NCI-H1048 (cell line): ENCODE measurements at regions not wholly inside any gene's neighbourhood (a gene's known extent, or its start where the extent isn't known, plus 50 kb on each side); places are given as distances from the start of the nearest gene placed in this dataset.
A peak's percentile ranks its signal among the peaks of the same experiment; 100 is the strongest.

Source experiments
- DNase-seq: peaks from one replicate; lab custom pipeline; 2025; lab: John Stamatoyannopoulos, UW

DNA sequence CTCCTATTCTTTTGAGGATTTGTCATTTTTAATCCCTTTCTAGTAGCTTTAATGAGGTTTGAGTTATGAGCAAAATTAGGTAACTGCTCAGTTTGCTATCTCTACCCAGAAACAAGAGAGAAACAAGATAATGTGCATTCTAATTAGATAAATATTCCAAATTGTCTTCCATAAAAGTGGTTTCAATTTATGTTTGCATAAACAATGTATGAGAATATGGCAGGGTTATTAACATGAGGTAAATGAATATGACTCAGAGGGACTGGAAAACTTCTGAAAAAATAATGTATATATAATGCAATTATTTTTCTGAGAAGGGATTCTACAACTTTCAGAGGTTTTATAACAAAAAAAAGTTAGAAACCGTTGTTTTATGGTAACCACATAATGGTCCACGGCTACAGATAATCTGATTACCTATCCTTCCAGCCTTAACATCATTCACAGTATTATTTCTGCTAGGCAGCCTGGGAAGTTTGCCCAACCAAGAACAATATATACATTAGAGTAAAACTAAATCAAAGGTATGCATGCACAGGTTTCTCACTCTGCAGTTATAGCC lies 101.2 kb downstream of the CRPPA start:
- no peak for DNase-seq

DNA sequence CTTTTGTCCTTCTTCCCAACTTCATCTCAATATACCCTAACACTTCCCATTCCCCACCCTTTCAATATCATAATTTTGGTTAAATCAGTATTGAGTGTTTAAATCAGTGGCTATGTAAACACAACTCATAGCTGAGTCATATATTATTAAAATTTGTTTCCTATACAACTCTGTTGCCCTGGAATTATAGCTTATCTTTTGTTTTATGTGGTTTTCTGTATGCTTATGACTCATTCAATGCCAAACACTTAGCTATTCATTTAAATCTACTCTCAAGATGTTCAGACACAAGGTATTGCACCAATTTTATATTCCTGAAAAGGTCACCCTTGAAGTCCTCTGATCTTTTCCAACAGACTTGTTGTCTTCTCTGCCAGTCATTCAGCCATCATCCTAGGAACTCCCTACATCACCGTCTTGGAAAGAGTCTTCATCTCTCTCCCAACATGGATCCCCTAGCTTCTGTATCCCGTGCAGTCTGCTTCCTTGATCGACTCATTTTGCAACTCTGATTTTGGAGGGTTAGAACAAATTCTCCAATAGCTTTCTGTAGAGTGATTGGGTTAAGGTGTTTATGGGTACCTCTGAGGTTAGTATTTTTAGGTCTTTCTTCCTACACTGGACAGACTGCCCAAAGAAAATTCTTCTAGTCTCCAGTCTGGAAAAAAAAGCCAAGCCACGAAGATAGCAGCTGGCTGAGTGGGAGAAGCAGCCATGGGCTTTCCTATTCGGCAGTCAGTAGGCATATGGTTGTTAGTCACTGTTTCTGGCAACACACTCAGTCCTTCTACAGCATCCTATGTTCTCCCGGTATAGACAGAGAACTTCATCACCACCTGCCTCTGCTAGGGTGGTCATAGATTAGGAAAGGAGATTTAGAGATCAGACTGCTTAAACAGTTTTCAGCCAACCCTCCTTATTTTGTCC lies 102.1 kb downstream of the CRPPA start:
- DNase-seq = no peak

DNA sequence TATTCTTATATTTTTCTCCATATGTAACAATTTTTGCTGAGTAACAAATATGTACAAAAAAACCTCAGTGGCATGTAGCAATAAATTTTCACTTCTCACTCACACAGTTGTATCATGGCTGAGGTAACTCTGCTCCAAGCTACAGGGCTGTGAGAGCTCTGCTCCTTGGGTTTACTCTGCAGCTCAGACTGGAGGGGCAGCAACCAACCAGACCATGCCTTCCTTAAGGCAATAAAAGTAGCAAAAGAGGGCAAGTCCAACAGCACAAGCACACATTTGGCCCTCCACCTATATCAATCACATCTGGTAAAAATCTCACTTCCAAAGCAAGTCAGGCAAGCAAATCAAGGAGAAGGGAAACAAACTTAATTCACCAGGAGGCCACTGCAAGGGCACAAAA lies 102.9 kb downstream of the CRPPA start:
- DNase-seq = no peak

GRCh38 chr7:16317406-16317805 lies 103.9 kb downstream of the CRPPA start:
- DNase-seq = no peak

DNA sequence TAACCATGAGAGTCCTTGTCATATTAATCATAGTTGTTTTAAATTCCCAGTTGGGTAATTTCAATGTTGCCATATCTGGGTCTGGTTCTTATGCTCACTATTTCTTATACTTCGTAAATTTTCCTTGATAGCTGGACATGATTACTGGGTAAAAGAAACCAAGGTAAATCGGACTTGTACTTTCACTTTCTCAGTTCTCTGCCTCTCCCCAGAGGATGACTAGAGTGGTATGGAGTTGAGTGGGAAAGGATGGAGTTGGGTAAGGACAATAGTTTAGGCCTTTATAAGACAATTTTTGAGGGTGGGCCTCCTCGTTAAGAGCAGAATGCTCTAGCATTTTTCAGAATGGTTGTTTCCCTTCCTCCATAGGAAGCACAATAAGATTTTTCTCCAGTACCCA lies 106.1 kb downstream of the CRPPA start:
- no peak for DNase-seq

DNA sequence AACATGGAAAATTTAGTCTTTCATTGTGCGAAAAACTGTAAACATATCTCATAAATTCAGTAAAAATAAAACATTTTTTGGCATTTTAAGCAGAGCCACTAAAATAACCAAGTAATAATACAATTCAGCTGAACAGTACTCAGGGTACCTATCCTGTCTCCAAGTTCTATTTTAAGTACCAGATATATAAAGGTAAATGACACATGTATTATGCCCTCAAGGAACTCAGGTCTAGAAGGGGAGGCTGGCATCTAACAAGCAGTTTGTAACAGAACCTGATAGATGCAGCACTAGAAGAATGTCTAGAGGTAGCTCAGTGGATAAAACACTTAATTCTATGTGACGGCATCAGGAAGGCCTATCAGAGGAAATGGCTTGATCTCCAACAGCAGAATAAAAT lies 112.2 kb downstream of the CRPPA start:
- no peak for DNase-seq

DNA sequence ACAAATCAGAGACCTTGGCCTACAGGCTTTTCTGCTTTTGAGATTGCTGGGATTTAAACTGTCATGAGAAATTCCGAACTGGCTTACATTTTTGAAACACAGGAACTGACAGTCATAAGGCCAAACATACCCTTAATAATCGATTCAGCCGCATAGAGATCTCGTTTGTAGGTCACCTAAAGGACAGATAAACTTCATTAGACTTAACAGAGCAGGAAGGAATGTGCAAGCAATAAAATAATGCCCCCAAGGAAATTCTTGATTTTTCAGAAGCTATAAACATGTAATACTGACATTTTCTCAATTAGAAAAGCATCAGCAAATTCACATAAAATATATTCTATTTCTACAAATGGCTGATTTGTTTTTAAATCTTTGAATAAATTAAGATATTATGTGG lies 120.0 kb downstream of the CRPPA start:
- no peak for DNase-seq

- DNase-seq = no peak
Measured at GRCh38 chr7:16300361-16300895, 120.9 kb downstream of the CRPPA start.

- DNase-seq = no peak
Measured at GRCh38 chr7:16299853-16300252, 121.5 kb downstream of the CRPPA start.

- peak; percentile 43 for DNase-seq
Measured at GRCh38 chr7:16298221-16298620, 123.1 kb downstream of the CRPPA start.

DNA sequence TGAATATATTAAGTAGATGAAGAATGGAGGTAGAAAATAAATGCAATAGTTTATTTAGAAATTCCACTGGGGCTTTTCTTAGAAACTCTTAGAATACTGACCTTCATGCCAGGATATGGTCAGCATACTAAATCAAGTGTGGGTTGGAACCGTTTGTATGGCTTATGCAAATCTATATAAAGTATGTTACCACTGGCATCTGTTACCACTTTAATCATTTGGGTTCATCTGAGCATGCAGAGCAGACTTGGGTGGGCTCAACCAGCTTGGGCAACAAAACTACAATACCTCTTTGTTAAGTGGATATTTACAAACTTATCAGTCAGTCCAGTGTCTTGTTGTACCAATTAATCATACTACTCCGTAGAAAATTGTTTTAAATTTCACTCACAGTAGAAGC lies 125.8 kb downstream of the CRPPA start:
- peak; percentile 77 for DNase-seq

DNA sequence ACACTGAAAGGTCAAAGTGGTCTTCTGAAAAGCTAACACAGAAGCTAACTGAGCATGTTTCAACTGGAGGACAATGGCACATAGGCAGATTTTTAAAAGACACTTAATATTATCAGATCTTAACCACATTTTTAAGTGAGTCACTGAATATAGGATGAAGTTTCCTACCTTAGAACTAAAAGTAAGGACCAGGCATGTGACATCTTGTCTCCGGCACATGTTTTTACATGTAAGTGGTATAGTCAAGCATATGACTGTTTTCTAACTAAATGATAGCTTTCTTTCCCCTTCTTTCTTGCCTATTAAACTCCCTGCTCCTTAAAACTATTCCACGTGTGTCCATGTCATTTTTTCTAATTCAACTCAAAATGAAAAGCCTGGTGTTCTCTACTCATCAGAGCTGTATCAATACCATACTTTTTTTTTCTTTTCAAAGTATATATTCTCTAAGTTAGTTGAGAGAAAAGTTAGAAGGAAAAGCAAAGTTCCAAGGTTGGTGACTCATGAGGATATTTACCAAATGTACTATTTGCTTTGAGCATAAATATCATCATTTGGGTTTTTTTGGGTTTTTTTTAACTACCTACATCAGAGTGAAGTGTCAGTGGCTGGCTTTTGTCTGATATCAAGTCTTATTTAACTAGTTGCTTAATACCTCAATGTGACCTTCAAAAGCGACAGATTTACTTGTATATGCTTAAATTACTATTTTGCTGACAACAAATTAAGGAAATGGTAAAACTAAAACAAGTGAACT lies 127.5 kb downstream of the CRPPA start:
- no peak for DNase-seq

- DNase-seq = no peak
Measured at GRCh38 chr7:16284581-16284980, 136.8 kb downstream of the CRPPA start.

GRCh38 chr7:16278167-16278787 lies 143.1 kb downstream of the CRPPA start:
- no peak for DNase-seq

GRCh38 chr7:16271990-16272665 lies 149.2 kb downstream of the CRPPA start:
- DNase-seq = no peak

- DNase-seq = no peak
Measured at GRCh38 chr7:16271355-16271915, 149.9 kb downstream of the CRPPA start.

GRCh38 chr7:16270844-16271243 lies 150.5 kb downstream of the CRPPA start:
- DNase-seq = no peak

DNA sequence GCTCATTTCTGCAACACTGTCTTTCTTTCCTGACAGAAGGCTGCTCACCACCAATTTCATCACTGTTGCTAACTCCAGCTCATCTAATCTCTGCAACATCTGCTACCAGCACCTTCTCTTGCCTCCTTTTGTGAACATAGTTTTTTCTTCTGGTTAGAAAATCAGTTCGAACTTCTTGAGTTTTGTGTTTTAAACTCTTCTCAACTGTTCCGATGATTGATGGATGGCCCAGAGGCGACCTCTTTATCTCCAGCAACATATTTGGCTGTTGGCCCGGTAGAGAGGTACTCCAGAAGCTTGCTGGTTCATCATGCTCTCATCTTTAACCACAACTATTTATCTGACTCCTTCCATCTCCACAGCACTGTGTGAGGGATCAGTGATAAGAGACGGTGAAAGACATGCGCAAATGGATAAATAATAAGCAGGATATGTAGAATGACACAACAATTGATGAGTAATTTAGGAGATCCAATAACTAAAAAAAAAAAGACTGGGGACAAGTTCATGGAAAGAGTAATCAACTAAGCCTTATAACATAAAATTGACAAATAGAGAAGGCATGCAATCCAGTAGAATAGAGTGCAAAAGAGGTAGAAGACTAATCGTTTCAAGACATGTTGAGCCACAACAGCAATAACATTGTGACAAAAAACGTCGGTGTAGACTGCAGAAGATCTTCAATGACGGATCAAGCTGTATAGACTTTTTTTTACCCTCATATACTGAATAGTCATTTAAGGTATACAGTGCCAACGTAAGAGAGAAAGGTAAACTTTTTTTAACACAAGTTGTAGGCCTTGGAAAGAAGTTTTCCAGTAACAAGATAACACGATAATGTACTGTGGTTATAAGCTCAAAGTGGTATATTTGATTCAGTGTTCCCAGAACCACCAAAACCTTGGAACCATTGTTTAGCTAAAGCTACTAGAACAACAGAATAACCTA lies 152.2 kb downstream of the CRPPA start:
- no peak for DNase-seq

GRCh38 chr7:16267953-16268820 lies 153.2 kb downstream of the CRPPA start:
- DNase-seq = no peak
